ENCODE measurements at regions not wholly inside any gene's neighbourhood (a gene's known extent, or its start where the extent isn't known, plus 50 kb on each side); places are given as distances from the start of the nearest gene placed in this dataset.
"Not testable (repeated sequence)": the region's sequence is repeated elsewhere in the genome, so short reads cannot be mapped to it uniquely, and the experiment has no call there.

GRCh38 chr14:38600572-38600971 lies 344.7 kb upstream of the CLEC14A start:
- intact Hi-C loops (cut with micrococcal nuclease), result loop anchor here (1.0 to 10.0 kb wide), 6 partner anchors 391 to 893 kb away; no protein-coding TSS in a partner anchor
- H2AK9ac ChIP-seq (replicated peaks; ENCODE audit: low read depth, low read length, poor library complexity); H3K27ac ChIP-seq (ENCODE audit: insufficient read depth, low read length); H3K27me3 ChIP-seq (ENCODE audit: control insufficient read depth, insufficient read depth, low read length); H4K8ac ChIP-seq (ENCODE audit: low read depth in 2 of 2, low read length in 2 of 2); H3K36me3 ChIP-seq (ENCODE audit: control insufficient read depth, insufficient read depth, low read length); H3K23ac ChIP-seq (ENCODE audit: low read depth, low read length); H3K9me1 ChIP-seq (ENCODE audit: insufficient read depth, low read length); H2AFZ ChIP-seq (replicated peaks; ENCODE audit: low read length, poor library complexity); H2BK20ac ChIP-seq (ENCODE audit: low read depth, low read length); H4K5ac ChIP-seq (ENCODE audit: low read depth, low read length); dilution Hi-C loops (cut with HindIII; ENCODE audit: low sequenced_read_pairs, unreplicated experiment); H3K9me3 ChIP-seq (ENCODE audit: control insufficient read depth, insufficient read depth, low read length); H3K56ac ChIP-seq (ENCODE audit: extremely low read depth, insufficient read depth, low read length); H3K14ac ChIP-seq (replicated peaks; ENCODE audit: low read depth, low read length); H3K79me1 ChIP-seq (ENCODE audit: low read depth in 1 of 2, low read length in 2 of 2); H2BK15ac ChIP-seq (ENCODE audit: low read depth, low read length); BruUV-seq (replicated peaks); H2AK5ac ChIP-seq (ENCODE audit: low read depth, low read length); H3K9ac ChIP-seq (ENCODE audit: low read depth, low read length); H3K4me1 ChIP-seq (ENCODE audit: control insufficient read depth, insufficient read depth, low read length); H4K20me1 ChIP-seq (ENCODE audit: insufficient read depth, low read length); H2BK5ac ChIP-seq (ENCODE audit: low read depth, low read length, poor library complexity, severe bottlenecking); H3K4me2 ChIP-seq (ENCODE audit: low read depth, low read length); H4K91ac ChIP-seq (ENCODE audit: insufficient read depth, low read depth, low read length); H3K18ac ChIP-seq (ENCODE audit: low read depth, low read length); H3K4ac ChIP-seq (ENCODE audit: low read depth, low read length); in situ Hi-C loops (cut with MboI; ENCODE audit: low sequenced_read_pairs); POLR2A ChIA-PET (ENCODE audit: unreplicated experiment); H2BK120ac ChIP-seq (ENCODE audit: low read depth, low read length); H3K4me3 ChIP-seq (ENCODE audit: insufficient read depth, low read depth, low read length): not testable (repeated sequence)
- ATAC-seq (ENCODE audit: low read depth) (peak; percentile 76), DNase-seq (peak; percentile 67)
- TF ChIP-seq CTCF (conservative IDR thresholded peaks at IDR 0.05; ENCODE audit: low read depth, low read length), result peak; percentile 65
- peak; percentile 78 for TF ChIP-seq RAD21 (IDR thresholded peaks at IDR 0.05; ENCODE audit: low read length)
- peak; percentile 65 for TF ChIP-seq SMC3 (IDR thresholded peaks at IDR 0.05; ENCODE audit: low read depth, low read length)
- CTCF ChIA-PET, result interaction anchor here (0.6 to 1.5 kb wide), 4 partner anchors 10 to 691 kb away, joined by 3 to 8 read pairs (median 4); partner anchors contain the start of gene SSTR1
- WGBS, 2 experiments (ENCODE audit: extremely low coverage in 2 of 2, insufficient read length in 1 of 2), result no CpG with 5 or more reads among the region's 2 CpGs
